ENCODE measurements at regions not wholly inside any gene's neighbourhood (a gene's known extent, or its start where the extent isn't known, plus 50 kb on each side); places are given as distances from the start of the nearest gene placed in this dataset.

DNA sequence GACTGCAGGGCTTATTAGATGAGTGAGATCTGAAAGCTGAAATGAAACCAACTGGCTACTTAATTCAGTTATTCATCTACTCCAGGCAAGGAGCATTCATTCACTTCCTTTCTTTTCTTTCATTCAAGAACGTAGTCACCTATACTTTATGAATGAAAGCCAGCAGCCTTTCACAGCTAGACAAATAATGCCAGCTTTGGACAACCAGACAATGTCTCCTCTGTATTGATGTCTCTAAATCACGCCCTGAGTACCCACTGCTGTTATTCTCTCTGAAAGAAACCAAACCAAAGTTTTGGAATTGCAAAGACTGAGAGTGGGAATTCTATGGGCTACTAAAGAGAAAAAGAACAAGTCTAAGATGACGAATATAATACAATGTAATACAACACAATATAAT lies 121.2 kb upstream of the PTPN3 start:
- TF ChIP-seq, protein P1, sequence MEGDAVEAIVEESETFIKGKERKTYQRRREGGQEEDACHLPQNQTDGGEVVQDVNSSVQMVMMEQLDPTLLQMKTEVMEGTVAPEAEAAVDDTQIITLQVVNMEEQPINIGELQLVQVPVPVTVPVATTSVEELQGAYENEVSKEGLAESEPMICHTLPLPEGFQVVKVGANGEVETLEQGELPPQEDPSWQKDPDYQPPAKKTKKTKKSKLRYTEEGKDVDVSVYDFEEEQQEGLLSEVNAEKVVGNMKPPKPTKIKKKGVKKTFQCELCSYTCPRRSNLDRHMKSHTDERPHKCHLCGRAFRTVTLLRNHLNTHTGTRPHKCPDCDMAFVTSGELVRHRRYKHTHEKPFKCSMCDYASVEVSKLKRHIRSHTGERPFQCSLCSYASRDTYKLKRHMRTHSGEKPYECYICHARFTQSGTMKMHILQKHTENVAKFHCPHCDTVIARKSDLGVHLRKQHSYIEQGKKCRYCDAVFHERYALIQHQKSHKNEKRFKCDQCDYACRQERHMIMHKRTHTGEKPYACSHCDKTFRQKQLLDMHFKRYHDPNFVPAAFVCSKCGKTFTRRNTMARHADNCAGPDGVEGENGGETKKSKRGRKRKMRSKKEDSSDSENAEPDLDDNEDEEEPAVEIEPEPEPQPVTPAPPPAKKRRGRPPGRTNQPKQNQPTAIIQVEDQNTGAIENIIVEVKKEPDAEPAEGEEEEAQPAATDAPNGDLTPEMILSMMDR (IDR thresholded peaks at IDR 0.05): no peak
- no peak for TF ChIP-seq POLR2A (IDR thresholded peaks at IDR 0.05)

All from esophagus squamous epithelium (tissue), 4 donors.